ENCODE measurements at regions not wholly inside any gene's neighbourhood (a gene's known extent, or its start where the extent isn't known, plus 50 kb on each side); places are given as distances from the start of the nearest gene placed in this dataset.

- H3K36me3 ChIP-seq (ENCODE audit: control insufficient read depth, insufficient read depth, low read length): no peaks in the 10 kb centered on the region
- no peaks in the 10 kb centered on the region for H3K27me3 ChIP-seq (ENCODE audit: control insufficient read depth, insufficient read depth, low read length)
- H3K9ac ChIP-seq (ENCODE audit: low read length): no peak overlapping the region
- H3K4me1 ChIP-seq (ENCODE audit: control insufficient read depth, insufficient read depth, low read length): no peaks in the 10 kb centered on the region
- H3K4me3 ChIP-seq (ENCODE audit: low read length): no peak overlapping the region
- H3K27ac ChIP-seq (ENCODE audit: low read depth, low read length): no peak overlapping the region
Observed at GRCh38 chr1:30303387-30303786, 420.0 kb downstream of the MATN1 start.

GRCh38 chr1:30302858-30303257 is 420.5 kb downstream of the MATN1 start:
- no peak overlapping the region for H3K9ac ChIP-seq (ENCODE audit: low read length)
- H3K36me3 ChIP-seq (ENCODE audit: control insufficient read depth, insufficient read depth, low read length): no peaks in the 10 kb centered on the region
- H3K27ac ChIP-seq (ENCODE audit: low read depth, low read length): no peak overlapping the region
- no peaks in the 10 kb centered on the region for H3K4me1 ChIP-seq (ENCODE audit: control insufficient read depth, insufficient read depth, low read length)
- H3K27me3 ChIP-seq (ENCODE audit: control insufficient read depth, insufficient read depth, low read length): no peaks in the 10 kb centered on the region
- H3K4me3 ChIP-seq (ENCODE audit: low read length): no peak overlapping the region

GRCh38 chr1:30300669-30301068 is 422.7 kb downstream of the MATN1 start:
- Histone ChIP-seq H3K27ac (ENCODE audit: low read depth, low read length) (no peak overlapping the region), H3K9ac (ENCODE audit: low read length) (no peak overlapping the region), H3K4me3 (ENCODE audit: low read length) (no peak overlapping the region), H3K27me3 (ENCODE audit: control insufficient read depth, insufficient read depth, low read length) (no peaks in the 10 kb centered on the region), H3K36me3 (ENCODE audit: control insufficient read depth, insufficient read depth, low read length) (no peaks in the 10 kb centered on the region), H3K4me1 (ENCODE audit: control insufficient read depth, insufficient read depth, low read length) (no peaks in the 10 kb centered on the region)

GRCh38 chr1:30299393-30299792 is 424.0 kb downstream of the MATN1 start:
- Histone ChIP-seq H3K27ac (ENCODE audit: low read depth, low read length) (no peak overlapping the region), H3K27me3 (ENCODE audit: control insufficient read depth, insufficient read depth, low read length) (no peaks in the 10 kb centered on the region), H3K4me3 (ENCODE audit: low read length) (no peak overlapping the region), H3K36me3 (ENCODE audit: control insufficient read depth, insufficient read depth, low read length) (no peaks in the 10 kb centered on the region), H3K9ac (ENCODE audit: low read length) (no peak overlapping the region), H3K4me1 (ENCODE audit: control insufficient read depth, insufficient read depth, low read length) (no peaks in the 10 kb centered on the region)

- Histone ChIP-seq H3K36me3 (ENCODE audit: control insufficient read depth, insufficient read depth, low read length) (no peaks in the 10 kb centered on the region), H3K27ac (ENCODE audit: low read depth, low read length) (no peak overlapping the region), H3K9ac (ENCODE audit: low read length) (no peak overlapping the region), H3K4me1 (ENCODE audit: control insufficient read depth, insufficient read depth, low read length) (no peaks in the 10 kb centered on the region), H3K27me3 (ENCODE audit: control insufficient read depth, insufficient read depth, low read length) (no peaks in the 10 kb centered on the region), H3K4me3 (ENCODE audit: low read length) (no peak overlapping the region)
Observed at GRCh38 chr1:30295674-30296073, 427.7 kb downstream of the MATN1 start.

GRCh38 chr1:30295266-30295665 is 428.1 kb downstream of the MATN1 start:
- Histone ChIP-seq H3K4me1 (ENCODE audit: control insufficient read depth, insufficient read depth, low read length) (no peaks in the 10 kb centered on the region), H3K9ac (ENCODE audit: low read length) (no peak overlapping the region), H3K27ac (ENCODE audit: low read depth, low read length) (no peak overlapping the region), H3K4me3 (ENCODE audit: low read length) (no peak overlapping the region), H3K27me3 (ENCODE audit: control insufficient read depth, insufficient read depth, low read length) (no peaks in the 10 kb centered on the region), H3K36me3 (ENCODE audit: control insufficient read depth, insufficient read depth, low read length) (no peaks in the 10 kb centered on the region)

GRCh38 chr1:30294508-30294907 is 428.9 kb downstream of the MATN1 start:
- Histone ChIP-seq H3K4me3 (ENCODE audit: low read length) (no peak overlapping the region), H3K36me3 (ENCODE audit: control insufficient read depth, insufficient read depth, low read length) (no peaks in the 10 kb centered on the region), H3K27me3 (ENCODE audit: control insufficient read depth, insufficient read depth, low read length) (no peaks in the 10 kb centered on the region), H3K4me1 (ENCODE audit: control insufficient read depth, insufficient read depth, low read length) (no peaks in the 10 kb centered on the region), H3K9ac (ENCODE audit: low read length) (no peak overlapping the region), H3K27ac (ENCODE audit: low read depth, low read length) (no peak overlapping the region)

- Histone ChIP-seq H3K9ac (ENCODE audit: low read length) (no peak overlapping the region), H3K27me3 (ENCODE audit: control insufficient read depth, insufficient read depth, low read length) (peaks cover 2% of the 10 kb centered on the region), H3K4me1 (ENCODE audit: control insufficient read depth, insufficient read depth, low read length) (no peaks in the 10 kb centered on the region), H3K4me3 (ENCODE audit: low read length) (no peak overlapping the region), H3K27ac (ENCODE audit: low read depth, low read length) (no peak overlapping the region), H3K36me3 (ENCODE audit: control insufficient read depth, insufficient read depth, low read length) (no peaks in the 10 kb centered on the region)
Observed at GRCh38 chr1:30292451-30292850, 430.9 kb downstream of the MATN1 start.

GRCh38 chr1:30291526-30291925 is 431.9 kb downstream of the MATN1 start:
- no peak overlapping the region for H3K4me3 ChIP-seq (ENCODE audit: low read length)
- H3K4me1 ChIP-seq (ENCODE audit: control insufficient read depth, insufficient read depth, low read length): no peaks in the 10 kb centered on the region
- H3K9ac ChIP-seq (ENCODE audit: low read length): no peak overlapping the region
- no peaks in the 10 kb centered on the region for H3K36me3 ChIP-seq (ENCODE audit: control insufficient read depth, insufficient read depth, low read length)
- peaks cover 2% of the 10 kb centered on the region for H3K27me3 ChIP-seq (ENCODE audit: control insufficient read depth, insufficient read depth, low read length)
- no peak overlapping the region for H3K27ac ChIP-seq (ENCODE audit: low read depth, low read length)

- no peaks in the 10 kb centered on the region for H3K4me1 ChIP-seq (ENCODE audit: control insufficient read depth, insufficient read depth, low read length)
- H3K27me3 ChIP-seq (ENCODE audit: control insufficient read depth, insufficient read depth, low read length): peaks cover 2% of the 10 kb centered on the region
- no peak overlapping the region for H3K9ac ChIP-seq (ENCODE audit: low read length)
- H3K4me3 ChIP-seq (ENCODE audit: low read length): no peak overlapping the region
- H3K27ac ChIP-seq (ENCODE audit: low read depth, low read length): no peak overlapping the region
- H3K36me3 ChIP-seq (ENCODE audit: control insufficient read depth, insufficient read depth, low read length): no peaks in the 10 kb centered on the region
Observed at GRCh38 chr1:30290581-30290980, 432.8 kb downstream of the MATN1 start.

- Histone ChIP-seq H3K4me3 (ENCODE audit: low read length) (no peak overlapping the region), H3K27ac (ENCODE audit: low read depth, low read length) (no peak overlapping the region), H3K36me3 (ENCODE audit: control insufficient read depth, insufficient read depth, low read length) (no peaks in the 10 kb centered on the region), H3K27me3 (ENCODE audit: control insufficient read depth, insufficient read depth, low read length) (peaks cover 2% of the 10 kb centered on the region), H3K4me1 (ENCODE audit: control insufficient read depth, insufficient read depth, low read length) (no peaks in the 10 kb centered on the region), H3K9ac (ENCODE audit: low read length) (no peak overlapping the region)
Observed at GRCh38 chr1:30287976-30288375, 435.4 kb downstream of the MATN1 start.

- no peak overlapping the region for H3K4me3 ChIP-seq (ENCODE audit: low read length)
- no peaks in the 10 kb centered on the region for H3K36me3 ChIP-seq (ENCODE audit: control insufficient read depth, insufficient read depth, low read length)
- peaks cover 2% of the 10 kb centered on the region for H3K27me3 ChIP-seq (ENCODE audit: control insufficient read depth, insufficient read depth, low read length)
- H3K9ac ChIP-seq (ENCODE audit: low read length): no peak overlapping the region
- H3K27ac ChIP-seq (ENCODE audit: low read depth, low read length): no peak overlapping the region
- no peaks in the 10 kb centered on the region for H3K4me1 ChIP-seq (ENCODE audit: control insufficient read depth, insufficient read depth, low read length)
Observed at GRCh38 chr1:30286988-30287839, 436.2 kb downstream of the MATN1 start.
